CD4-positive, alpha-beta T cell (primary cell): ENCODE measurements at regions not wholly inside any gene's neighbourhood (a gene's known extent, or its start where the extent isn't known, plus 50 kb on each side); places are given as distances from the start of the nearest gene placed in this dataset.
A peak's percentile ranks its signal among the peaks of the same experiment; 100 is the strongest.

Experiments
- ATAC-seq: fragments of 200-7000 bp; cut with Tn5 transposase; one replicate; pipeline ENCODE4 v1.10.0; 2022; ENCODE audit warnings: mild to moderate bottlenecking; ENCODE audit not compliant: poor library complexity
- CTCF ChIA-PET: fragments of 350-600 bp; sonication (Branson Sonifier 250); formaldehyde crosslinking; loops from one replicate; lab custom pipeline; 2021; ENCODE audit warnings: antibody characterized with exemption, inconsistent platforms; lab: Charles Lee
- POLR2A ChIA-PET: fragments of 350-600 bp; sonication (Branson Sonifier 250); formaldehyde crosslinking; loops from one replicate; lab custom pipeline; 2021; ENCODE audit warnings: antibody characterized with exemption, inconsistent platforms; lab: Charles Lee
- DNase-seq, 14 experiments: peaks; one replicate each; pipeline ENCODE4 v3.0.0-alpha.2; 2013 to 2020; ENCODE audit warnings: mixed read lengths in 2 of 14
- H3K27ac ChIP-seq, 2 donors: one replicate each; pipeline versions ENCODE4 v1.5.1 to v1.7.0; 2013; ENCODE audit warnings: low read length in 2 of 2, low read depth in 1 of 2, mild to moderate bottlenecking in 1 of 2
- H3K27me3 ChIP-seq, 2 experiments: 1 replicate in 1 of 2; 2 replicates in 1 of 2; pipeline versions ENCODE4 v1.6.1 to v1.7.0; 2013; ENCODE audit warnings: low read length in 2 of 2, control low read depth in 1 of 2, mild to moderate bottlenecking in 1 of 2, moderate library complexity in 1 of 2; ENCODE audit not compliant: insufficient read depth in 2 of 2, control insufficient read depth in 1 of 2
- H3K36me3 ChIP-seq: one replicate; pipeline ENCODE4 v1.6.1; 2013; ENCODE audit warnings: low read length, control low read depth; ENCODE audit not compliant: insufficient read depth
- H3K4me1 ChIP-seq: one replicate; pipeline ENCODE4 v1.6.1; 2013; ENCODE audit warnings: low read length, control low read depth; ENCODE audit not compliant: insufficient read depth
- H3K4me3 ChIP-seq: one replicate; pipeline ENCODE4 v1.5.1; 2013; ENCODE audit warnings: mild to moderate bottlenecking, low read length, moderate library complexity
- H3K9me3 ChIP-seq, 2 experiments: 1 replicate in 1 of 2; 2 replicates in 1 of 2; pipeline versions ENCODE4 v1.6.1 to v1.7.0; 2013; ENCODE audit warnings: low read length in 2 of 2, mild to moderate bottlenecking in 2 of 2, control low read depth in 1 of 2, moderate library complexity in 1 of 2; ENCODE audit not compliant: control insufficient read depth in 1 of 2, insufficient read depth in 1 of 2
- H3K27ac Mint-ChIP-seq: one replicate; pipeline ENCODE4 v1.8.0; 2020; ENCODE audit warnings: mixed read lengths
- H3K27me3 Mint-ChIP-seq: one replicate; pipeline ENCODE4 v1.8.0; 2021; ENCODE audit warnings: mixed read lengths
- H3K36me3 Mint-ChIP-seq: one replicate; pipeline ENCODE4 v1.8.0; 2021; ENCODE audit warnings: low read depth, mixed read lengths
- H3K4me1 Mint-ChIP-seq: one replicate; pipeline ENCODE4 v1.8.0; 2021; ENCODE audit warnings: low read depth, mixed read lengths
- H3K4me3 Mint-ChIP-seq: one replicate; pipeline ENCODE4 v1.8.0; 2020; ENCODE audit warnings: mild to moderate bottlenecking, mixed read lengths
- H3K9me3 Mint-ChIP-seq: one replicate; pipeline ENCODE4 v1.8.0; 2020; ENCODE audit warnings: mixed read lengths
- intact Hi-C, 2 experiments: fragments of 100-400 bp; cut with DNase I in 1 of 2; cut with micrococcal nuclease in 1 of 2; formaldehyde crosslinking; loops; one replicate each; pipeline versions ENCODE4 v1.15.1 to v1.9.0; 2023 to 2025; cut with DNase I, micrococcal nuclease
- TF ChIP-seq, protein P1 (sequence below): fragments of 200-600 bp; IDR thresholded peaks from one replicate; pipeline ENCODE4 v1.8.0; 2022; ENCODE audit warnings: antibody characterized with exemption, mild to moderate bottlenecking

DNA sequence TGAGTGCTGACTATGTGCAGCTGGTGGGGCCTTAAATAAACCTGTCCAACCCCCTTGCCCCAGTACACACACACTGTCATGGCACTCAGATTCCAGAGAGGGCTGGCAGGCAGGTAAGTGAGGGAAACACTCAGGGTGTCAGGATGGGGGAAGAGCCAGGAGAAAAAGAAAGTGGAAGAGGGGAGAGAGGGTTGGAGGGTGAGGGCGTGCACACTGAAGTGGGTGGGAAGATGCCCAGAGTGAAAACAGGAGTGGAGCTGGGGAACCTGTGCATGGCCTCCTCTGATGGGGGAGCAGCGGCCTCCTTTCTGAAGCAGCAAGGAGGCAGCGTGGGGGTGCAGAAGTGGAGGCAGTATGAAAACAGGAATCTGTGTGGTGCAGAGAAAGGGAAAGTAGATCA is 160.6 kb upstream of the JUN start:
- Mint-ChIP-seq H3K27ac (no peak overlapping the region), H3K36me3 (no peaks in the 10 kb centered on the region), H3K9me3 (no peaks in the 10 kb centered on the region), H3K4me3 (no peak overlapping the region), H3K27me3 (no peaks in the 10 kb centered on the region), H3K4me1 (peaks cover 83% of the 10 kb centered on the region)
- CTCF ChIA-PET, result no interaction called here
- Histone ChIP-seq H3K4me1 (peaks cover 63% of the 10 kb centered on the region), H3K4me3 (no peak overlapping the region), H3K27me3 (no peaks in the 10 kb centered on the region), H3K36me3 (no peaks in the 10 kb centered on the region), H3K27ac (no peak overlapping the region), H3K9me3 (no peaks in the 10 kb centered on the region)
- TF ChIP-seq, protein P1, sequence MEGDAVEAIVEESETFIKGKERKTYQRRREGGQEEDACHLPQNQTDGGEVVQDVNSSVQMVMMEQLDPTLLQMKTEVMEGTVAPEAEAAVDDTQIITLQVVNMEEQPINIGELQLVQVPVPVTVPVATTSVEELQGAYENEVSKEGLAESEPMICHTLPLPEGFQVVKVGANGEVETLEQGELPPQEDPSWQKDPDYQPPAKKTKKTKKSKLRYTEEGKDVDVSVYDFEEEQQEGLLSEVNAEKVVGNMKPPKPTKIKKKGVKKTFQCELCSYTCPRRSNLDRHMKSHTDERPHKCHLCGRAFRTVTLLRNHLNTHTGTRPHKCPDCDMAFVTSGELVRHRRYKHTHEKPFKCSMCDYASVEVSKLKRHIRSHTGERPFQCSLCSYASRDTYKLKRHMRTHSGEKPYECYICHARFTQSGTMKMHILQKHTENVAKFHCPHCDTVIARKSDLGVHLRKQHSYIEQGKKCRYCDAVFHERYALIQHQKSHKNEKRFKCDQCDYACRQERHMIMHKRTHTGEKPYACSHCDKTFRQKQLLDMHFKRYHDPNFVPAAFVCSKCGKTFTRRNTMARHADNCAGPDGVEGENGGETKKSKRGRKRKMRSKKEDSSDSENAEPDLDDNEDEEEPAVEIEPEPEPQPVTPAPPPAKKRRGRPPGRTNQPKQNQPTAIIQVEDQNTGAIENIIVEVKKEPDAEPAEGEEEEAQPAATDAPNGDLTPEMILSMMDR, result no peak
- no peak for DNase-seq
- POLR2A ChIA-PET, result no interaction called here
- ATAC-seq, result no peak
- intact Hi-C loops, result loop anchor here in 1 of 2 experiments (5.0 to 10.0 kb wide), 4 partner anchors 80 to 130 kb away; no protein-coding TSS in a partner anchor

DNA sequence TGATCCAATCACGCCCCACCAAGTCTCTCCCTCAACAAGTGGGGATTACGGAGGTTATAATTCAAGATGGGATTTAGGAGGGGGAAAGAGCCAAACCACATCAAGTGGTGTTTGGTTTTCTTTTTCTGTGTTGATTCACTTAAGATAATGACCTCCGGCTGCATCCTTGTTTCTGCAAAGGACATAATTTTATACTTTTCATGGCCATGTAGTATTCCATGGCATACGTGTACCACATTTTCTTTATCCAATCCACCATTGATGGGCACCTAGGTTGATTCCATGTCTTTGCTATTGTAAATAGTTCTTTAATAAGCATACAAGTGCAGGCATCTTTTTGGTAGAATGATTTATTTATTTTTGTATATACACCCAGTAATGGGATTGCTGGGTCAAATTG is 162.5 kb upstream of the JUN start:
- H3K9me3 ChIP-seq, result no peaks in the 10 kb centered on the region
- TF ChIP-seq, protein P1, result no peak

DNA sequence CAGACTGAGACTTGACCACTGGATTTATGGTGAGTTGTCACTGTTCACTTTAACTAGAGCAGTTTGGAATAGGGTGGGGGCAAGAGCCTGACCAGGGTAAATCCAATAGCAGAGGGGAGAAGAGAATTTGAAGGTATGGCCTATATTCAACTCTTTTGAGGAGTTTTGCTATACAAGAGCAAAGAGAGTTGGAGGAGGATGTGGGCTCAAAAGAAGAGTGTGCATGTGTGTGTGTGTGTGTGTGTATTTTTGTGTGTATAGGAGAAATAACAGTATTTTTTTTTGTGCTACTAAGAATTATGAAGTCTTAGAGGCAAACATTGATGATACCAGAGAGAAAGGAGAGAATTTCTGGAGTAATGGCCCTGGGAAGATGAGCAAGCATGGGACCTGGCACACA is 164.8 kb upstream of the JUN start:
- intact Hi-C loops, result loop anchor here in 1 of 2 experiments (10.0 kb wide), 3 partner anchors 76 to 134 kb away; no protein-coding TSS in a partner anchor
- Mint-ChIP-seq H3K4me1 (peaks cover 44% of the 10 kb centered on the region), H3K36me3 (no peaks in the 10 kb centered on the region), H3K27me3 (no peaks in the 10 kb centered on the region), H3K27ac (no peak overlapping the region), H3K9me3 (no peaks in the 10 kb centered on the region), H3K4me3 (no peak overlapping the region)
- no peak overlapping the region for H3K27ac ChIP-seq
- no peak for ATAC-seq
- peak in 1 of 14 experiments; percentile 22 for DNase-seq
- ChIA-PET CTCF (no interaction called here), POLR2A (interaction anchor here (1.0 kb wide), 1 partner anchor 164 kb away, joined by 5 read pairs; no protein-coding TSS in a partner anchor)
- H3K4me3 ChIP-seq, result no peak overlapping the region
- H3K36me3 ChIP-seq, result no peaks in the 10 kb centered on the region
- TF ChIP-seq, protein P1, result no peak
- H3K27me3 ChIP-seq, result no peaks in the 10 kb centered on the region
- H3K4me1 ChIP-seq, result peaks cover 27% of the 10 kb centered on the region
- no peaks in the 10 kb centered on the region for H3K9me3 ChIP-seq

More for the DNA sequence above, 162.5 kb upstream of the JUN start:
- Histone ChIP-seq H3K4me3 (no peak overlapping the region), H3K4me1 (peaks cover 50% of the 10 kb centered on the region), H3K27me3 (no peaks in the 10 kb centered on the region), H3K27ac (no peak overlapping the region), H3K36me3 (no peaks in the 10 kb centered on the region)
- H3K4me3 Mint-ChIP-seq, result no peak overlapping the region
- POLR2A ChIA-PET, result no interaction called here
- no peaks in the 10 kb centered on the region for H3K27me3 Mint-ChIP-seq
- DNase-seq, result no peak
- CTCF ChIA-PET, result no interaction called here
- peaks cover 67% of the 10 kb centered on the region for H3K4me1 Mint-ChIP-seq
- H3K9me3 Mint-ChIP-seq, result no peaks in the 10 kb centered on the region
- intact Hi-C loops, result loop anchor here in 1 of 2 experiments (10.0 kb wide), 3 partner anchors 78 to 132 kb away; no protein-coding TSS in a partner anchor
- no peaks in the 10 kb centered on the region for H3K36me3 Mint-ChIP-seq
- no peak for ATAC-seq
- no peak overlapping the region for H3K27ac Mint-ChIP-seq
